Gastroesophageal sphincter (tissue), 3 donors: ENCODE measurements at regions not wholly inside any gene's neighbourhood (a gene's known extent, or its start where the extent isn't known, plus 50 kb on each side); places are given as distances from the start of the nearest gene placed in this dataset.

Source experiments
- EP300 ChIP-seq: sonication (generic); formaldehyde crosslinking; IDR thresholded peaks from one replicate; pipeline ENCODE4 v1.6.1; 2017; ENCODE audit warnings: antibody characterized with exemption, mild to moderate bottlenecking
- POLR2A ChIP-seq, 2 donors: fragments of 450-650 bp; IDR thresholded peaks; one replicate each; pipeline ENCODE4 v1.6.1; 2017; ENCODE audit warnings: antibody characterized with exemption in 2 of 2, mild to moderate bottlenecking in 2 of 2, moderate library complexity in 1 of 2
- POLR2AphosphoS5 ChIP-seq: sonication (generic); formaldehyde crosslinking; IDR thresholded peaks from one replicate; pipeline ENCODE4 v1.6.1; 2017; ENCODE audit warnings: antibody characterized with exemption
- TF ChIP-seq, protein P1 (sequence below), 4 experiments: fragments of 200-600 bp in 2 of 4; fragments of 450-650 bp in 2 of 4; sonication (generic) in 1 of 4; IDR thresholded peaks; one replicate each; pipeline ENCODE4 v1.5.1; 2017 to 2019; ENCODE audit warnings: antibody characterized with exemption in 4 of 4, mild to moderate bottlenecking in 2 of 4, moderate library complexity in 2 of 4

DNA sequence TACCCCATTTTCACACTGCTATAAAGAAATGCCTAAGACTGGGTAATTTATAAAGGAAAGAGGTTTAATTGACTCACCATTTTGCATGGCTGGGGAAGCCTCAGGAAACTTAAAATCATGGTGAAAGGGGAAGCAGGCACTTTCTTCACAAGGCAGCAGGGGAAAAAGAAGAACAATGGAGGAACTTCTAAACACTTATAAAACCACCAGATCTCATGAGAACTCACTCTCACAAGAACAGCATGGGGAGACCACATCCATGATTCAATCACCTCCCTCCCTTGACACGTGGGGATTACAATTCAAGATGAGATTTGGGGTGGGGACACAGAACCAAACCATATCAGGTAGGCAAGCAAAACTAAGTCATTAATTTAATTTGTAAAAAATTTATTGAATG is 343.2 kb downstream of the FRK start:
- TF ChIP-seq POLR2AphosphoS5 (no peak), EP300 (no peak), POLR2A (IDR thresholded peaks at IDR 0.05) (no peak)
- TF ChIP-seq, protein P1, sequence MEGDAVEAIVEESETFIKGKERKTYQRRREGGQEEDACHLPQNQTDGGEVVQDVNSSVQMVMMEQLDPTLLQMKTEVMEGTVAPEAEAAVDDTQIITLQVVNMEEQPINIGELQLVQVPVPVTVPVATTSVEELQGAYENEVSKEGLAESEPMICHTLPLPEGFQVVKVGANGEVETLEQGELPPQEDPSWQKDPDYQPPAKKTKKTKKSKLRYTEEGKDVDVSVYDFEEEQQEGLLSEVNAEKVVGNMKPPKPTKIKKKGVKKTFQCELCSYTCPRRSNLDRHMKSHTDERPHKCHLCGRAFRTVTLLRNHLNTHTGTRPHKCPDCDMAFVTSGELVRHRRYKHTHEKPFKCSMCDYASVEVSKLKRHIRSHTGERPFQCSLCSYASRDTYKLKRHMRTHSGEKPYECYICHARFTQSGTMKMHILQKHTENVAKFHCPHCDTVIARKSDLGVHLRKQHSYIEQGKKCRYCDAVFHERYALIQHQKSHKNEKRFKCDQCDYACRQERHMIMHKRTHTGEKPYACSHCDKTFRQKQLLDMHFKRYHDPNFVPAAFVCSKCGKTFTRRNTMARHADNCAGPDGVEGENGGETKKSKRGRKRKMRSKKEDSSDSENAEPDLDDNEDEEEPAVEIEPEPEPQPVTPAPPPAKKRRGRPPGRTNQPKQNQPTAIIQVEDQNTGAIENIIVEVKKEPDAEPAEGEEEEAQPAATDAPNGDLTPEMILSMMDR (IDR thresholded peaks at IDR 0.05), result no peak
